Duodenal mucosa (tissue), 2 donors: ENCODE measurements at regions not wholly inside any gene's neighbourhood (a gene's known extent, or its start where the extent isn't known, plus 50 kb on each side); places are given as distances from the start of the nearest gene placed in this dataset.
"Not testable (repeated sequence)": the region's sequence is repeated elsewhere in the genome, so short reads cannot be mapped to it uniquely, and the experiment has no call there.

Experiments
- H3K27ac ChIP-seq: one replicate; pipeline ENCODE4 v1.7.0; 2013; ENCODE audit warnings: low read depth, low read length
- H3K27me3 ChIP-seq, 2 donors: one replicate each; pipeline ENCODE4 v1.7.0; 2013; ENCODE audit warnings: low read length in 2 of 2, control low read depth in 1 of 2; ENCODE audit not compliant: insufficient read depth in 2 of 2, control insufficient read depth in 1 of 2
- H3K36me3 ChIP-seq, 2 donors: one replicate each; pipeline ENCODE4 v1.7.0; 2013; ENCODE audit warnings: low read length in 2 of 2, control low read depth in 1 of 2; ENCODE audit not compliant: insufficient read depth in 2 of 2, control insufficient read depth in 1 of 2
- H3K4me1 ChIP-seq, 2 donors: one replicate each; pipeline ENCODE4 v1.7.0; 2013; ENCODE audit warnings: low read length in 2 of 2, control low read depth in 1 of 2; ENCODE audit not compliant: insufficient read depth in 2 of 2, control insufficient read depth in 1 of 2
- H3K4me3 ChIP-seq, 2 donors: one replicate each; pipeline ENCODE4 v1.7.0; 2013; ENCODE audit warnings: low read length in 2 of 2, low read depth in 1 of 2
- H3K9ac ChIP-seq, 2 donors: one replicate each; pipeline ENCODE4 v1.7.0; 2013; ENCODE audit warnings: low read length in 2 of 2, low read depth in 1 of 2
- H3K9me3 ChIP-seq, 2 donors: one replicate each; pipeline ENCODE4 v1.7.0; 2013; ENCODE audit warnings: low read length in 2 of 2, control low read depth in 1 of 2; ENCODE audit not compliant: control insufficient read depth in 1 of 2

GRCh38 chr11:33948494-33948893, 56.6 kb upstream of the LMO2 start:
- Histone ChIP-seq H3K9me3 (no peaks in the 10 kb centered on the region), H3K4me1 (no peaks in the 10 kb centered on the region), H3K9ac (no peak overlapping the region), H3K4me3 (no peak overlapping the region), H3K27ac (no peak overlapping the region), H3K27me3 (no peaks in the 10 kb centered on the region), H3K36me3 (no peaks in the 10 kb centered on the region)

GRCh38 chr11:33947918-33948317, 56.0 kb upstream of the LMO2 start:
- H3K36me3 ChIP-seq, H3K9ac ChIP-seq, H3K4me1 ChIP-seq, H3K27ac ChIP-seq, H3K9me3 ChIP-seq, H3K27me3 ChIP-seq, H3K4me3 ChIP-seq: not testable (repeated sequence)

GRCh38 chr11:33946930-33947329, 55.1 kb upstream of the LMO2 start:
- Histone ChIP-seq H3K4me3 (no peak overlapping the region), H3K9me3 (no peaks in the 10 kb centered on the region), H3K27ac (no peak overlapping the region), H3K36me3 (no peaks in the 10 kb centered on the region), H3K27me3 (no peaks in the 10 kb centered on the region), H3K4me1 (no peaks in the 10 kb centered on the region), H3K9ac (no peak overlapping the region)

DNA sequence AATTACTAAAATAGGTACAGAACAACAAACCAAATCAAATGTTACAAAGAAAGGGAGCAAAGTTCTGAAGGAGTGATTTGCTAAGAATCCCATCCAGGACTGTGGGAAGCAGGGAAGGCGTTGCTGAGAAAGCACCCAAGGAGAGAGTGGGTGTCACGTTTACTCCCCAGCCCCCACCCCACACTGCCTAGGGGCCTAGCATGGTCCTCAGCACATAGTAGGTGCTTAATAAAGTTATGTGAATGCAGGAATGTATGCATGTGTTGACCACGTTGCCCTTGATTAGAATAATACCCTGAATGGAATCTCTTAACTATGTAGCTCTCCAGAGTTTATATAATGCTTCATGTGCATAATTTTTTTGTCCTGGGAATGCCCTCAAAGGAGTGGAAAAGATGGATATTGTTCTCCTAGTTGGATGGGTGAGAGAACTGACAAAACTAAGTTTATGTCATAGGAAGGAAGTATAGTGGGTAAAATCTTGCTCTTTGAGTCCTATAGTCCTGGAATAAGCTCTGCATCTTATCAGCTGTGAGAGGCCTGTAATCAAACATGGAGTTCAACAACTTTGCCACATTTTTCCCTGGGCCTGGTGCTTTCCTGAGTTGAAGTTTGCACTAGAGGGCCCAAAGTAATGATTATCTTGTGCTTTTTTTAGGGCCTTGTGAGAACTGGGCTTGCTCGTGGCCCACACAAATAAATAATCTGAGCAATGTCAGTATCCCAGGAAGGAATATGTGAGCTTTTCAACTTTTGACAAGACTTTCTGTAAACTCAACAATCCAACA, 53.8 kb upstream of the LMO2 start:
- Histone ChIP-seq H3K36me3 (no peaks in the 10 kb centered on the region), H3K27ac (no peak overlapping the region), H3K27me3 (no peaks in the 10 kb centered on the region), H3K9ac (no peak overlapping the region), H3K4me3 (no peak overlapping the region), H3K9me3 (no peaks in the 10 kb centered on the region), H3K4me1 (no peaks in the 10 kb centered on the region)

- Histone ChIP-seq H3K9me3 (no peaks in the 10 kb centered on the region), H3K9ac (no peak overlapping the region), H3K36me3 (no peaks in the 10 kb centered on the region), H3K4me3 (no peak overlapping the region), H3K27ac (no peak overlapping the region), H3K4me1 (no peaks in the 10 kb centered on the region), H3K27me3 (no peaks in the 10 kb centered on the region)
These were observed 53.0 kb upstream of the LMO2 start for GRCh38 chr11:33944693-33945424.

DNA sequence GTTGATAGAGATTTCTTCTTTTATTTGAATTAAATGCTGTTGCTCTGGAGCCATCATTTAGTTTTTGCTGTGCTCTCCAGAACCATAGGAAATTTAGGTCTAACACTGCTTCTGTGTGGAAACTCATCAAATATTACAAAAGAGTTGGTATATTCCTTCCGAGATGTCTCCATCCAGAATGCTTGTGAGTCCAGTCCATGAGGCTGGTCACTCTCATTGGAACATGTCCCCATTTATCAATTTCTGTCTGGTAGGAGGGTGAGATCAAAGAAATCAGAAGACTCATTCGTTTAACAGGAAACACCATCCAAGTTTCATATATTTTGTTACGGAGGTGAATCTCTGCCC, 52.4 kb upstream of the LMO2 start:
- Histone ChIP-seq H3K36me3 (no peaks in the 10 kb centered on the region), H3K4me1 (no peaks in the 10 kb centered on the region), H3K27ac (no peak overlapping the region), H3K4me3 (no peak overlapping the region), H3K27me3 (no peaks in the 10 kb centered on the region), H3K9me3 (no peaks in the 10 kb centered on the region), H3K9ac (no peak overlapping the region)

GRCh38 chr11:33942954-33943353, 51.1 kb upstream of the LMO2 start:
- H3K4me1 ChIP-seq: no peaks in the 10 kb centered on the region
- no peaks in the 10 kb centered on the region for H3K9me3 ChIP-seq
- no peak overlapping the region for H3K9ac ChIP-seq
- H3K27ac ChIP-seq: no peak overlapping the region
- no peaks in the 10 kb centered on the region for H3K36me3 ChIP-seq
- no peak overlapping the region for H3K4me3 ChIP-seq
- no peaks in the 10 kb centered on the region for H3K27me3 ChIP-seq

GRCh38 chr11:33941637-33942160, 49.8 kb upstream of the LMO2 start:
- Histone ChIP-seq H3K9ac (no peak overlapping the region), H3K27me3 (no peaks in the 10 kb centered on the region), H3K36me3 (no peaks in the 10 kb centered on the region), H3K27ac (no peak overlapping the region), H3K4me3 (no peak overlapping the region), H3K4me1 (peaks cover 0 to 8% of the 10 kb centered on the region in 2 donors), H3K9me3 (no peaks in the 10 kb centered on the region)
